ENCODE measurements at regions not wholly inside any gene's neighbourhood (a gene's known extent, or its start where the extent isn't known, plus 50 kb on each side); places are given as distances from the start of the nearest gene placed in this dataset.

DNA sequence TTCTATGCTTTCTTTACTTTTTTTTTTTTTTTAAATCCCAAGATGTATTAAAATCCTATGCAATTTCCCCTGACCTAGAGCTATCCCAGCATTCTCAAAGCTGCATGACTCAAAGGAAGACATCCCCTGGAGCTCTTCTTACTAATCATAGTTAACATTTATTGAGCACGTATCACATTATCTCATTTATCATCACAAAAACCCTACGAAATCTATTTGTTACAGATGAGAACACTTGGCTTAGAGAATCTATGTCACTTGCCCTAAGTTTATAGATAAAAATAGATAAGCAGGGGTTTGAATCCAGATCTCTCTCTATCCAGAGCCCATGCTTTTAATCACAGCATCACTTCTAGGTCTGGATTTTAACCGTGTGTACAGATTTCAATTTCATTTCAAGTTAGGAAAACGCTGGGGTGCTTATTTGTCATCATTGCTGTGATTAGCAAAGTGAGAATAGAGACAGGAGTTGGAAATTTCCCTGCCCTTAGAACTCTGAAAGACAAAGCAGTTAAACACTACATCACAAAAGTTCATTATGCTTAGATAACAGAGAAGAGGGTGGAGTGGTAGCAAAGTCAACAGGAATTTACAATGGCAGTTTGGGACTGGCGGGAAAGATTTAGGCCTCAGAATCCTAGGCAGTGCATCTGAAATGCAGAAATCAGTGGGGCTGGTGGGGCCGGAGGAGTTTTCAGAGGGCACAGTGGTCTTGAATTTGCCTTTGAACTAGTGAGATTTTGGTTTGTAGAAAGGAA, 177.7 kb upstream of the FRMD6 start:
- no peak for TF ChIP-seq POLR2A (IDR thresholded peaks at IDR 0.05)
- TF ChIP-seq, protein P1, sequence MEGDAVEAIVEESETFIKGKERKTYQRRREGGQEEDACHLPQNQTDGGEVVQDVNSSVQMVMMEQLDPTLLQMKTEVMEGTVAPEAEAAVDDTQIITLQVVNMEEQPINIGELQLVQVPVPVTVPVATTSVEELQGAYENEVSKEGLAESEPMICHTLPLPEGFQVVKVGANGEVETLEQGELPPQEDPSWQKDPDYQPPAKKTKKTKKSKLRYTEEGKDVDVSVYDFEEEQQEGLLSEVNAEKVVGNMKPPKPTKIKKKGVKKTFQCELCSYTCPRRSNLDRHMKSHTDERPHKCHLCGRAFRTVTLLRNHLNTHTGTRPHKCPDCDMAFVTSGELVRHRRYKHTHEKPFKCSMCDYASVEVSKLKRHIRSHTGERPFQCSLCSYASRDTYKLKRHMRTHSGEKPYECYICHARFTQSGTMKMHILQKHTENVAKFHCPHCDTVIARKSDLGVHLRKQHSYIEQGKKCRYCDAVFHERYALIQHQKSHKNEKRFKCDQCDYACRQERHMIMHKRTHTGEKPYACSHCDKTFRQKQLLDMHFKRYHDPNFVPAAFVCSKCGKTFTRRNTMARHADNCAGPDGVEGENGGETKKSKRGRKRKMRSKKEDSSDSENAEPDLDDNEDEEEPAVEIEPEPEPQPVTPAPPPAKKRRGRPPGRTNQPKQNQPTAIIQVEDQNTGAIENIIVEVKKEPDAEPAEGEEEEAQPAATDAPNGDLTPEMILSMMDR (IDR thresholded peaks at IDR 0.05 in 4 of 5, conservative IDR thresholded peaks at IDR 0.05 in 1 of 5), result no peak

Data from gastrocnemius medialis (tissue), 4 donors.